NB4 (cell line): ENCODE measurements at regions not wholly inside any gene's neighbourhood (a gene's known extent, or its start where the extent isn't known, plus 50 kb on each side); places are given as distances from the start of the nearest gene placed in this dataset.

Source experiments
- CTCF ChIP-seq: IDR thresholded peaks from one replicate; pipeline ENCODE4 v1.5.1; 2012; ENCODE audit warnings: low read depth, low read length
- MAX ChIP-seq: IDR thresholded peaks from 2 replicates; pipeline ENCODE4 v1.6.1; 2011; ENCODE audit warnings: low read depth, low read length
- POLR2A ChIP-seq: IDR thresholded peaks from 2 replicates; pipeline ENCODE4 v1.6.1; 2011; ENCODE audit warnings: mild to moderate bottlenecking; ENCODE audit not compliant: insufficient read length; ENCODE audit errors: extremely low read depth

GRCh38 chr21:24939291-24939690 lies 668.0 kb downstream of the MRPL39 start:
- no peak for TF ChIP-seq CTCF
- TF ChIP-seq POLR2A, result no peak
- TF ChIP-seq MAX, result no peak
